ENCODE measurements at regions not wholly inside any gene's neighbourhood (a gene's known extent, or its start where the extent isn't known, plus 50 kb on each side); places are given as distances from the start of the nearest gene placed in this dataset.

DNA sequence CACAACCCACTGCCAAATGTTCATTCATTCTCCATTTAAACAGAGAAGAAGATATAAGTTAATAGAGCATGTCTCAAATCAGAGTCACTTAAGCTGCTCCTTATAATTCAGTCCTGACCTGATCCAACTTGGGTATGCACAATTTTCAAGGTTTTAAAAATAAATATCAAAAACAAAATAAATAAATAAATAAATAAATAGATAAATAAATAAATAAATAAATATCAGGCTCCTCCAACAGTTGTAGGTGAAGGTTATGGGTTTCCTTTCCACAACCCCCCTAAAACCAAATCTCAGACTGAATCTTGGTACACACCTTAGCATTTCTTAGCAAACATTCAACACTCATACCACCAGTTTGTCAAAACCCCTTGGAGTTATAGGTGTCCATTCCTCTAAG is 204.4 kb downstream of the PARM1 start:
- TF ChIP-seq, protein P1, sequence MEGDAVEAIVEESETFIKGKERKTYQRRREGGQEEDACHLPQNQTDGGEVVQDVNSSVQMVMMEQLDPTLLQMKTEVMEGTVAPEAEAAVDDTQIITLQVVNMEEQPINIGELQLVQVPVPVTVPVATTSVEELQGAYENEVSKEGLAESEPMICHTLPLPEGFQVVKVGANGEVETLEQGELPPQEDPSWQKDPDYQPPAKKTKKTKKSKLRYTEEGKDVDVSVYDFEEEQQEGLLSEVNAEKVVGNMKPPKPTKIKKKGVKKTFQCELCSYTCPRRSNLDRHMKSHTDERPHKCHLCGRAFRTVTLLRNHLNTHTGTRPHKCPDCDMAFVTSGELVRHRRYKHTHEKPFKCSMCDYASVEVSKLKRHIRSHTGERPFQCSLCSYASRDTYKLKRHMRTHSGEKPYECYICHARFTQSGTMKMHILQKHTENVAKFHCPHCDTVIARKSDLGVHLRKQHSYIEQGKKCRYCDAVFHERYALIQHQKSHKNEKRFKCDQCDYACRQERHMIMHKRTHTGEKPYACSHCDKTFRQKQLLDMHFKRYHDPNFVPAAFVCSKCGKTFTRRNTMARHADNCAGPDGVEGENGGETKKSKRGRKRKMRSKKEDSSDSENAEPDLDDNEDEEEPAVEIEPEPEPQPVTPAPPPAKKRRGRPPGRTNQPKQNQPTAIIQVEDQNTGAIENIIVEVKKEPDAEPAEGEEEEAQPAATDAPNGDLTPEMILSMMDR (conservative IDR thresholded peaks at IDR 0.05; ENCODE audit: low read length): no peak
- no peak for TF ChIP-seq EZH2phosphoT487 (IDR thresholded peaks at IDR 0.05; ENCODE audit: borderline replicate concordance)
